HG02884 (cell line): ENCODE measurements at regions not wholly inside any gene's neighbourhood (a gene's known extent, or its start where the extent isn't known, plus 50 kb on each side); places are given as distances from the start of the nearest gene placed in this dataset.

Source experiments
- ATAC-seq: cut with Tn5 transposase; IDR thresholded peaks from one replicate; pipeline ENCODE4 v1.9.1; 2021; ENCODE audit warnings: mild to moderate bottlenecking, moderate library complexity; ENCODE audit not compliant: unreplicated experiment

- no peak for ATAC-seq
Measured at GRCh38 chr13:74329962-74330361, 195.8 kb upstream of the KLF12 start.

DNA sequence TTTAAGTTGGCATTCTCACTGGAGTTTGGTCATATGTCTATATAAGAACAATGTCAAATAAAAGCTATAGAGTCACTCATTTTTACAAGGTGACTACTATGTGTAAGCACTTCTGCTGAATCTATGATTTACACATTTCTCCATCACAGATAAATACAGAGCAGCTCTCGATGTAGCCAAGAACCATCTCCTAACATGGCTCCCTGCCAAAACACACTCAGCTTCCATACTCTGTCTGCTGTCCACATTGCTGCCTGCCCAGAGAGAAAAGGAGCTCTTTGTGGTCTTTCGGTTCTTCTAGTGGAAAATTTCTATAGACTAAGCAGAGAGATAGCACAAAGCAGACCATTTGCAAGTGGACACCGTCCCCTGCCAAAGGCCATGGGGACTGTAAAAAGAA lies 190.9 kb upstream of the KLF12 start:
- no peak for ATAC-seq

DNA sequence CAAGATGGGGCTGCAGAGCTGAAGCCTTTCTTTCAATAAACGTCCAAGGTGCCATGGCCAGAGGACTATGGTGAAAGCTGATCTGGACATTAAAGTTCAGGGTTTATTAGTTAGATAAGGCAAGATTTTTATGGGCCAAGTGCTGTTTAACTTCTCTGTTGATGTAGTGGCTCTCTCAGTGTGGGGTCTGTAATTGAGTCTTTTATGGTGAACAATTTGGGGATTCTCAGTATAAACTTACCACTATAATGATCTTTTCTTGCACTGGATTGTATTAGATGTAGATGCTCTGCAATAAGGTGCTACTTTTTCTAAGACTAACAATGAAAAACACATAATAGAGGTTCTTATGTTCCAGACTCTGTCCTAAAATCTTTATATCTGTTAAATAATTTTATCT lies 190.1 kb upstream of the KLF12 start:
- no peak for ATAC-seq

- ATAC-seq = no peak
Measured at GRCh38 chr13:74322562-74322961, 188.4 kb upstream of the KLF12 start.

DNA sequence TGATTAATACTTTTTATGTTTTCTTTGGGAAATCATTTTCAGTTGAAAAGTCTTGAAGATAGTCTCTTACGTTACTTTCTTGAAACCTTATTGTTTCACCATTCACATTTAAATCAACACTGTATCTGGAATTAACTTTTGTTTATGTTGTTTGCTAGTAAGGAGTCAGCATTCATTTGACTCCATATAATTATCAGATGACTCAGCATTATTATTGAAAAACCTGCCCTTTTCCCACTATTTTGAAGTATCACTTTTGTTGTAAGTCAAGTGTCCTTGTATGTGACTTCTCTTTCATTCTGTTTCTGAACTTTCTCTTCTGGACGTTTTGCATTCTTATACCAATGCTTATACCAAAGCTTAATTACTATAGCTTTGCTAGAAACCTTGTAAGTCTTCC lies 186.1 kb upstream of the KLF12 start:
- ATAC-seq = no peak

DNA sequence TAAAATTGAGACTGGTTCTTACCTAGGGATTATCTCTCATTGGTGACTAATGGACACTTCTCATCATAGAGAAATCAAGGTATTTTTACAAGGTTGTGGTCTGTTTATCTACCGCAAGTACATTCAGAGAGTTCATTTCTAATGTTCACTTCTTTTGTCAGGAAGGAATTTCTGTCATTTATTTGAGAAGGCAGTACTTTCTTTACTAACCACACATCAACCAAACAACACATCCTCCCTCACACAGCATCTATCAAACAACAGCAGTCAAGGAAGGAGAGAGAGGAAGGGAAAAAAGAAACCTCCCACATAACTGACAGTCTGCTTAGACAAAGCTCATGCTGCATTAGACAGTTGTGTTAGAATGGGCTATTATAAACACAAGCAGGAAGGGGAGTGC lies 182.3 kb upstream of the KLF12 start:
- ATAC-seq = no peak

DNA sequence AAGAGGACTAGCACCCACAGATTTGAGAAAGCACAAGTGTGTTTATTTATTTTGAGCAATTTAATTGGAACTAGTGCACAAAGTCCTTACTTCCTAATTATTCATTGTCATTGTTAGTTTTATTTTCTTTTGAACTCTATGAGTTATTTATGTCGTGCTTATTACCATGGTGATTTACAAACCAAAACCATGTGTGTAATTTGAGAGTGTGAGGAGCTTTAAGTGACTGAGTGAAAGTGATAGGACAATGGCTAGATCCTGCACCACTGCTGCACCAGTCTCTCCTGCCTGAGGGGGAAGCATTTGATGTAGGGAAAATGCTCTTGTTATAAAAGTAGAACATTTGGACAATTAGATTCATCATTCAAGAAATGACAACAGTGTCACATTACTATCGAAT lies 172.3 kb upstream of the KLF12 start:
- ATAC-seq = no peak

GRCh38 chr13:74305876-74306275 lies 171.7 kb upstream of the KLF12 start:
- no peak for ATAC-seq

- ATAC-seq = no peak
Measured at GRCh38 chr13:74301258-74301935, 167.2 kb upstream of the KLF12 start.

- no peak for ATAC-seq
Measured at GRCh38 chr13:74300162-74300561, 166.0 kb upstream of the KLF12 start.

- no peak for ATAC-seq
Measured at GRCh38 chr13:74299721-74300120, 165.5 kb upstream of the KLF12 start.

DNA sequence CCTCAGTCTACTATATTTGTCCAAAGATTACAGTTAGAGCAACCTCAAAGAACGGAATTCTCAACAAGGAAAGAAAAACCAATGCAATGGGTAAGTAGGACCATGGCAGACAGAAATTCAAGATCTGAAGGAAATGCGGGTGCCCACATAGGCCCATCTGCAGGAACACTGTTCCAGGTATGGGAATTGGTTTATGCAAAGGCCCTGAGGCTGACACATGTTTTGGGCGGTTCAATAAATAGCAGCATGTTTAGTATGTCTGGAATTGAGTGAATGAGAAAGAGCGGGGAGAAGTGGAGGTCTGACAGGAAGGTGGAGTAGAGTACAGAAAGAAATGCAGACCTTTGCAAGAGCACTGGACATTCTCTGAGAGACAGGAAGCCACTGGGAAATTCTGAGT lies 164.7 kb upstream of the KLF12 start:
- ATAC-seq = no peak

- ATAC-seq = peak; percentile 59
Measured at GRCh38 chr13:74289861-74290773, 155.9 kb upstream of the KLF12 start.

- ATAC-seq = no peak
Measured at GRCh38 chr13:74289107-74289506, 154.9 kb upstream of the KLF12 start.

GRCh38 chr13:74288361-74288911 lies 154.2 kb upstream of the KLF12 start:
- no peak for ATAC-seq

DNA sequence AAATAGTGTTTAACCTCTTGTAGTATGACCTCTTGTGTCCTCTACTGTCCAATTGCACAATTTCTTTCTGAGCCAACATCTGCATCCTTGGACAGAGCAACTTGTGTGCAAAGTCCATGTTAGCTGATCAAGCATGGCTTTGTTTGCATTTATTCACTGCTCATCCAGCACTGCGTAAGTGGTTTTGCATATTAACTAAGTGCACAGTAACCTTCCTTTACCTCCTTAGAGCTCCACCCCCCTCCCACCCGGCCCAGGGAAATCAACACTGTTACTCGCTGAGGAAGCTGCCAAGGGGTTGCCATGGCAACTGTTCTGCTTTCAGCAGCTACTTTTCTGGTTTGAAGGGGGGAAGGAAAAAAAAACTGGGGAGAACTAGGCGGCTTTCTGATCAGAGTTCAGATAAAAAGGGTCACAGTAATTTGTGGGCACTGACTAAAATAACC lies 153.5 kb upstream of the KLF12 start:
- ATAC-seq = peak; percentile 47

- ATAC-seq = no peak
Measured at GRCh38 chr13:74280795-74281490, 146.7 kb upstream of the KLF12 start.

- ATAC-seq = no peak
Measured at GRCh38 chr13:74280093-74280794, 146.0 kb upstream of the KLF12 start.

- ATAC-seq = no peak
Measured at GRCh38 chr13:74278901-74279300, 144.7 kb upstream of the KLF12 start.

- no peak for ATAC-seq
Measured at GRCh38 chr13:74274916-74275315, 140.7 kb upstream of the KLF12 start.

- no peak for ATAC-seq
Measured at GRCh38 chr13:74273581-74273980, 139.4 kb upstream of the KLF12 start.
